Lung (tissue), 11 donors: ENCODE measurements at regions not wholly inside any gene's neighbourhood (a gene's known extent, or its start where the extent isn't known, plus 50 kb on each side); places are given as distances from the start of the nearest gene placed in this dataset.

ENCODE experiments used
- ATAC-seq: fragments of 200-7000 bp; cut with Tn5 transposase; one replicate; pipeline ENCODE4 v1.9.1; 2020; ENCODE audit warnings: moderate number of reproducible peaks; ENCODE audit not compliant: insufficient read depth, low FRiP score
- DNase-seq, 3 donors: peaks; one replicate each; pipeline ENCODE4 v3.0.0-alpha.2; 2013 to 2017
- H3K27ac ChIP-seq, 2 donors: one replicate each; pipeline ENCODE4 v1.5.1; 2013; ENCODE audit warnings: mild to moderate bottlenecking in 2 of 2, moderate library complexity in 2 of 2, control low read depth in 1 of 2, inconsistent platforms in 1 of 2, low read depth in 1 of 2, low read length in 1 of 2
- H3K27me3 ChIP-seq, 3 donors: one replicate each; pipeline ENCODE4 v1.5.1; 2013; ENCODE audit warnings: low read length in 2 of 3; ENCODE audit not compliant: control insufficient read depth in 3 of 3, insufficient read depth in 3 of 3
- H3K36me3 ChIP-seq, 4 donors: one replicate each; pipeline ENCODE4 v1.5.1; 2013; ENCODE audit warnings: low read length in 4 of 4, mild to moderate bottlenecking in 1 of 4, moderate library complexity in 1 of 4; ENCODE audit not compliant: control insufficient read depth in 4 of 4, insufficient read depth in 4 of 4
- H3K4me1 ChIP-seq, 5 donors: one replicate each; pipeline ENCODE4 v1.5.1; 2013; ENCODE audit warnings: low read length in 5 of 5, mild to moderate bottlenecking in 2 of 5, moderate library complexity in 1 of 5; ENCODE audit not compliant: control insufficient read depth in 5 of 5, insufficient read depth in 5 of 5
- H3K4me3 ChIP-seq: one replicate; pipeline ENCODE4 v1.5.1; 2013; ENCODE audit warnings: mild to moderate bottlenecking, control low read depth, moderate library complexity
- H3K9ac ChIP-seq, 2 donors: one replicate each; pipeline ENCODE4 v1.5.1; 2013; ENCODE audit warnings: low read length in 2 of 2, control low read depth in 1 of 2; ENCODE audit not compliant: insufficient read depth in 1 of 2
- H3K9me3 ChIP-seq, 4 donors: one replicate each; pipeline ENCODE4 v1.5.1; 2013; ENCODE audit warnings: low read length in 3 of 4, mild to moderate bottlenecking in 1 of 4, moderate library complexity in 1 of 4; ENCODE audit not compliant: control insufficient read depth in 4 of 4, insufficient read depth in 3 of 4
- CTCF ChIP-seq: IDR thresholded peaks from 2 replicates; pipeline ENCODE4 v1.5.1; 2012; ENCODE audit warnings: mild to moderate bottlenecking; ENCODE audit errors: control extremely low read depth, extremely low read depth
- WGBS, 2 donors: extraction: QIAGEN DNeasy Blood & Tissue Kit; methylation state at CpG; one replicate each; pipeline ENCODE4 v1.1.7; 2013; 5-methylcytosine and 5-hydroxymethylcytosine counted together
- donor health status: control.
- donor health status: control.
- donor health status: Bipolar disorder and iron deficiency.
- donor health status: healthy.
- donor health status: DM: yes; HTN: yes; CAD: no.

GRCh38 chr16:8175411-8175810 lies 414.9 kb downstream of the TMEM114 start:
- H3K4me1 ChIP-seq, result no peaks in the 10 kb centered on the region
- TF ChIP-seq CTCF, result no peak
- H3K4me3 ChIP-seq, result no peak overlapping the region
- H3K27ac ChIP-seq, result no peak overlapping the region
- no peaks in the 10 kb centered on the region for H3K36me3 ChIP-seq
- DNase-seq (no peak), ATAC-seq (no peak)
- 67 to 72% methylated on average over 3 of the region's 3 CpGs for WGBS, 2 donors
- peaks cover 0 to 17% (median 0%) of the 10 kb centered on the region in 3 donors for H3K27me3 ChIP-seq
- H3K9me3 ChIP-seq, result no peaks in the 10 kb centered on the region
- H3K9ac ChIP-seq, result no peak overlapping the region

GRCh38 chr16:8173111-8173644 lies 417.1 kb downstream of the TMEM114 start:
- DNase-seq, result peak; percentile 64 to 77 (median 72)
- no peak overlapping the region for H3K27ac ChIP-seq
- 21 to 24% methylated on average over 16 of the region's 16 CpGs for WGBS, 2 donors
- peak; percentile 21 for TF ChIP-seq CTCF
- ATAC-seq, result no peak
- H3K4me3 ChIP-seq, result no peak overlapping the region
- peaks cover 0 to 19% (median 0%) of the 10 kb centered on the region in 3 donors for H3K27me3 ChIP-seq
- H3K36me3 ChIP-seq, result no peaks in the 10 kb centered on the region
- H3K9me3 ChIP-seq, result no peaks in the 10 kb centered on the region
- no peak overlapping the region for H3K9ac ChIP-seq
- no peaks in the 10 kb centered on the region for H3K4me1 ChIP-seq

GRCh38 chr16:8172551-8172950 lies 417.8 kb downstream of the TMEM114 start:
- H3K27ac ChIP-seq, result no peak overlapping the region
- peaks cover 0 to 16% (median 0%) of the 10 kb centered on the region in 3 donors for H3K27me3 ChIP-seq
- 83 to 85% methylated on average over 7 of the region's 7 CpGs for WGBS, 2 donors
- H3K4me3 ChIP-seq, result no peak overlapping the region
- ATAC-seq, result no peak
- H3K9ac ChIP-seq, result no peak overlapping the region
- H3K36me3 ChIP-seq, result no peaks in the 10 kb centered on the region
- TF ChIP-seq CTCF, result no peak
- H3K9me3 ChIP-seq, result no peaks in the 10 kb centered on the region
- H3K4me1 ChIP-seq, result no peaks in the 10 kb centered on the region
- DNase-seq, result no peak

- Histone ChIP-seq H3K36me3 (no peaks in the 10 kb centered on the region), H3K4me3 (no peak overlapping the region), H3K4me1 (no peaks in the 10 kb centered on the region), H3K9me3 (no peaks in the 10 kb centered on the region), H3K27ac (no peak overlapping the region), H3K9ac (no peak overlapping the region), H3K27me3 (peaks cover 0 to 3% (median 0%) of the 10 kb centered on the region in 3 donors)
- ATAC-seq, result no peak
- no peak for TF ChIP-seq CTCF
- WGBS, 2 donors, result 69 to 78% methylated on average over 10 of the region's 10 CpGs
- DNase-seq, result no peak
Measured at GRCh38 chr16:8168016-8168415, 422.3 kb downstream of the TMEM114 start.
